Liver (tissue), 8 donors: ENCODE measurements at regions not wholly inside any gene's neighbourhood (a gene's known extent, or its start where the extent isn't known, plus 50 kb on each side); places are given as distances from the start of the nearest gene placed in this dataset.

Source experiments
- DNase-seq: peaks from one replicate; pipeline ENCODE4 v3.0.0-alpha.2; 2017; ENCODE audit warnings: low spot score
- H3K27ac ChIP-seq, 2 donors: one replicate each; pipeline ENCODE4 v1.7.0; 2013; ENCODE audit warnings: inconsistent platforms in 2 of 2, low read length in 2 of 2, control low read depth in 1 of 2, low read depth in 1 of 2, mild to moderate bottlenecking in 1 of 2
- H3K27me3 ChIP-seq, 4 donors: one replicate each; pipeline versions ENCODE4 v1.6.1 to v1.7.0; 2013; ENCODE audit warnings: low read length in 3 of 4, inconsistent platforms in 1 of 4, mild to moderate bottlenecking in 1 of 4, moderate library complexity in 1 of 4; ENCODE audit not compliant: control insufficient read depth in 4 of 4, insufficient read depth in 4 of 4
- H3K36me3 ChIP-seq, 4 donors: one replicate each; pipeline versions ENCODE4 v1.6.1 to v1.7.0; 2013; ENCODE audit warnings: low read length in 3 of 4, mild to moderate bottlenecking in 3 of 4, low read depth in 1 of 4, moderate library complexity in 1 of 4; ENCODE audit not compliant: control insufficient read depth in 4 of 4, insufficient read depth in 3 of 4
- H3K4me1 ChIP-seq, 4 donors: one replicate each; pipeline versions ENCODE4 v1.6.1 to v1.7.0; 2013; ENCODE audit warnings: low read length in 3 of 4, mild to moderate bottlenecking in 3 of 4, moderate library complexity in 1 of 4; ENCODE audit not compliant: control insufficient read depth in 4 of 4, insufficient read depth in 4 of 4
- H3K4me3 ChIP-seq, 3 donors: one replicate each; pipeline versions ENCODE4 v1.6.1 to v1.7.0; 2013; ENCODE audit warnings: low read length in 3 of 3, control low read depth in 1 of 3, low read depth in 1 of 3, mild to moderate bottlenecking in 1 of 3
- H3K9ac ChIP-seq, 2 donors: one replicate each; pipeline ENCODE4 v1.7.0; 2013; ENCODE audit warnings: low read length in 2 of 2, mild to moderate bottlenecking in 2 of 2, moderate library complexity in 2 of 2, control low read depth in 1 of 2, low read depth in 1 of 2
- H3K9me3 ChIP-seq, 4 donors: one replicate each; pipeline versions ENCODE4 v1.6.1 to v1.7.0; 2013; ENCODE audit warnings: low read length in 3 of 4; ENCODE audit not compliant: control insufficient read depth in 4 of 4
- ATF3 ChIP-seq: IDR thresholded peaks from 2 replicates; pipeline ENCODE4 v1.6.1; 2016; ENCODE audit warnings: antibody characterized with exemption
- CTCF ChIP-seq: fragments of 150-350 bp; IDR thresholded peaks from 2 replicates; pipeline ENCODE4 v1.5.1; 2017; ENCODE audit warnings: improper control_type of control experiment, low read depth, low read length; ENCODE audit not compliant: missing input control
- EGR1 ChIP-seq, 2 donors: IDR thresholded peaks; 2 replicates each; pipeline ENCODE4 v1.6.1; 2016 to 2018; ENCODE audit warnings: antibody characterized with exemption in 2 of 2, low read depth in 2 of 2
- FOXA1 ChIP-seq: IDR thresholded peaks from 2 replicates; pipeline ENCODE4 v1.6.1; 2016; ENCODE audit warnings: antibody characterized with exemption
- FOXA2 ChIP-seq: IDR thresholded peaks from 2 replicates; pipeline ENCODE4 v1.6.1; 2016; ENCODE audit warnings: antibody characterized with exemption
- GABPA ChIP-seq, 2 donors: IDR thresholded peaks in 1 of 2; conservative IDR thresholded peaks in 1 of 2; 2 replicates each; pipeline ENCODE4 v1.6.1; 2016; ENCODE audit warnings: antibody characterized with exemption in 2 of 2, mild to moderate bottlenecking in 1 of 2, moderate library complexity in 1 of 2
- HNF4A ChIP-seq, 2 donors: conservative IDR thresholded peaks; 2 replicates each; pipeline ENCODE4 v1.6.1; 2016; ENCODE audit warnings: antibody characterized with exemption in 2 of 2, mild to moderate bottlenecking in 2 of 2
- HNF4G ChIP-seq: IDR thresholded peaks from 2 replicates; pipeline ENCODE4 v1.6.1; 2016; ENCODE audit warnings: antibody characterized with exemption
- JUND ChIP-seq, 2 donors: IDR thresholded peaks; 2 replicates each; pipeline ENCODE4 v1.6.1; 2016; ENCODE audit warnings: antibody characterized with exemption in 2 of 2
- NR2F2 ChIP-seq: IDR thresholded peaks from 2 replicates; pipeline ENCODE4 v1.6.1; 2016; ENCODE audit warnings: antibody characterized with exemption
- RAD21 ChIP-seq, 2 donors: IDR thresholded peaks; 2 replicates each; pipeline ENCODE4 v1.6.1; 2016; ENCODE audit warnings: antibody characterized with exemption in 2 of 2, mild to moderate bottlenecking in 2 of 2
- REST ChIP-seq: IDR thresholded peaks from 2 replicates; pipeline ENCODE4 v1.6.1; 2016; ENCODE audit warnings: antibody characterized with exemption, mild to moderate bottlenecking
- RXRA ChIP-seq, 2 donors: IDR thresholded peaks; 2 replicates each; pipeline ENCODE4 v1.6.1; 2017 to 2018; ENCODE audit warnings: antibody characterized with exemption in 2 of 2, mild to moderate bottlenecking in 1 of 2
- SP1 ChIP-seq: IDR thresholded peaks from 2 replicates; pipeline ENCODE4 v1.6.1; 2018; ENCODE audit warnings: antibody characterized with exemption, mild to moderate bottlenecking
- TAF1 ChIP-seq: conservative IDR thresholded peaks from 2 replicates; pipeline ENCODE4 v1.6.1; 2016; ENCODE audit warnings: antibody characterized with exemption, mild to moderate bottlenecking
- YY1 ChIP-seq: IDR thresholded peaks from 2 replicates; pipeline ENCODE4 v1.6.1; 2016; ENCODE audit warnings: antibody characterized with exemption, mild to moderate bottlenecking
- ZBTB33 ChIP-seq: IDR thresholded peaks from 2 replicates; pipeline ENCODE4 v1.6.1; 2016; ENCODE audit warnings: antibody characterized with exemption
- WGBS: extraction: QIAGEN DNeasy Blood & Tissue Kit; methylation state at CpG from one replicate; pipeline ENCODE4 v1.1.7; 2013; 5-methylcytosine and 5-hydroxymethylcytosine counted together
- TF ChIP-seq, protein P1 (sequence below): IDR thresholded peaks from 2 replicates; pipeline ENCODE4 v1.6.1; 2016; ENCODE audit warnings: antibody characterized with exemption
- donor health status: healthy.
- donor health status: healthy.
- donor health status: healthy.
- donor health status: healthy.
- donor health status: healthy.

DNA sequence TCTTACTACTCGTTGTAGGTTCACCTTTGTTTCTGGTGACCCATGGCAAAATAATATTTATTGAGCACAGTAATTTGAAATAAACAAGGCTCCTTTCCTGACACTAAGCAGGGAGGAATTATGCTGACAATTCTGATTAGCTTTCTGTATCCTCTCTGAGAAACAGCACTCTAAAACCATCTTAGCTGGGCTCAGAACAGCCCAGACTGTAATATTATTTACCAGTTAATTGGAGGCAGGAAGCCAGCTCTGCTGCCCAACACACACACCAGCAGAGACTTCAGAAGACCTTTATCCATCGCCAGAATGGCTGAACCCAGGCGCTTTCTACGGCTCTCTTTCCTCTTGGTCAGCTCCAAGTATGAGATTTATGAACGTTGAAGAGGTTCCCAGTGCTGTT is 77.6 kb upstream of the FMN2 start:
- Histone ChIP-seq H3K36me3 (no peaks in the 10 kb centered on the region), H3K4me1 (no peaks in the 10 kb centered on the region), H3K27me3 (peaks cover 0 to 8% (median 0%) of the 10 kb centered on the region in 4 donors), H3K27ac (no peak overlapping the region), H3K9me3 (peaks cover 0 to 11% (median 0%) of the 10 kb centered on the region in 4 donors), H3K4me3 (no peak overlapping the region), H3K9ac (no peak overlapping the region)
- 61% methylated on average over 5 of the region's 5 CpGs for WGBS
- TF ChIP-seq ATF3 (no peak), REST (no peak), FOXA2 (no peak), ZBTB33 (no peak), EGR1 (IDR thresholded peaks at IDR 0.05; ENCODE audit: low read depth in 2 of 2) (no peak), GABPA (IDR thresholded peaks at IDR 0.05 in 1 of 2, conservative IDR thresholded peaks at IDR 0.05 in 1 of 2) (no peak), SP1 (no peak), YY1 (no peak), CTCF (no peak), RAD21 (IDR thresholded peaks at IDR 0.05) (no peak), FOXA1 (no peak), JUND (IDR thresholded peaks at IDR 0.05) (no peak), RXRA (IDR thresholded peaks at IDR 0.05) (no peak), TAF1 (no peak), NR2F2 (no peak)
- TF ChIP-seq, protein P1, sequence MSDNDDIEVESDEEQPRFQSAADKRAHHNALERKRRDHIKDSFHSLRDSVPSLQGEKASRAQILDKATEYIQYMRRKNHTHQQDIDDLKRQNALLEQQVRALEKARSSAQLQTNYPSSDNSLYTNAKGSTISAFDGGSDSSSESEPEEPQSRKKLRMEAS: no peak
- DNase-seq: no peak

DNA sequence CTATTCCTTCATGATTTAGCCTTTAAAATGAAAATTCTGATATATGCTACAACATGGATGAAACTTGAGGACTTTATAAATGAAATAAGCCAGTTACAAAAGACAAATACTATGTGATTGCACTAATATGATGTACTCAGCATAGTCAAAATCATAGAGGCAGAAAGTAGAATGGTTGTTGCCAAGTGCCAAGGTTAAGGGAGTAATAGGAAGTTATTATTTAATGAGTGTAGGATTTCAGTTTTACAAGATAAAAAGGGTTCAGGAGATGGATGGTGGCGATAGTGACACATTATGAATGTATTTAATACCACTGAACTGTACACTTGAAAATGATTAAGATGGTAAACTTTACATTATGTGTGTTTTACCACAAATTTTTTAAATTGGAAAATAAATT is 73.1 kb upstream of the FMN2 start:
- Histone ChIP-seq H3K27me3 (peaks cover 0 to 5% (median 0%) of the 10 kb centered on the region in 4 donors), H3K9ac (no peak overlapping the region), H3K9me3 (peaks cover 0 to 7% (median 0%) of the 10 kb centered on the region in 4 donors), H3K27ac (no peak overlapping the region), H3K4me1 (no peaks in the 10 kb centered on the region), H3K36me3 (no peaks in the 10 kb centered on the region), H3K4me3 (no peak overlapping the region)
- DNase-seq: no peak
- WGBS: 32% methylated on average over 1 of the region's 1 CpG
- TF ChIP-seq RXRA (IDR thresholded peaks at IDR 0.05): no peak
- no peak for TF ChIP-seq FOXA2
- TF ChIP-seq HNF4G: no peak
- no peak for TF ChIP-seq ZBTB33
- no peak for TF ChIP-seq GABPA (IDR thresholded peaks at IDR 0.05 in 1 of 2, conservative IDR thresholded peaks at IDR 0.05 in 1 of 2)
- TF ChIP-seq SP1: no peak
- no peak for TF ChIP-seq FOXA1
- TF ChIP-seq, protein P1: no peak
- TF ChIP-seq REST: no peak
- no peak for TF ChIP-seq TAF1
- no peak for TF ChIP-seq HNF4A (conservative IDR thresholded peaks at IDR 0.05)
- no peak for TF ChIP-seq NR2F2
- TF ChIP-seq EGR1 (IDR thresholded peaks at IDR 0.05; ENCODE audit: low read depth in 2 of 2): no peak
- TF ChIP-seq JUND (IDR thresholded peaks at IDR 0.05): no peak
